HCT116 (cell line): ENCODE measurements at regions not wholly inside any gene's neighbourhood (a gene's known extent, or its start where the extent isn't known, plus 50 kb on each side); places are given as distances from the start of the nearest gene placed in this dataset.

Experiments
- ATAC-seq: fragments of 200-7000 bp; cut with Tn5 transposase; 2 replicates; pipeline ENCODE4 v1.9.1; 2020; ENCODE audit warnings: mild to moderate bottlenecking, moderate library complexity
- BruUV-seq: library from RNA; stranded (reverse); fragments of 400-500 nt; replicated peaks from 2 replicates; lab custom pipeline; 2021; lab: Mats Ljungman, UMichigan
- CTCF ChIA-PET: fragments of 300-600 bp; sonication (Branson Sonifier 250); formaldehyde crosslinking; loops from one replicate; lab custom pipeline; 2021; ENCODE audit warnings: antibody characterized with exemption; lab: Charles Lee
- POLR2A ChIA-PET: fragments of 300-600, 350-600 bp; sonication (Branson Sonifier 250); formaldehyde crosslinking; loops from one replicate; lab custom pipeline; 2021; ENCODE audit warnings: antibody characterized with exemption; lab: Charles Lee
- RAD21 ChIA-PET, 2 experiments: fragments of 300-600 bp; sonication (Branson Sonifier 250); formaldehyde crosslinking; loops; one replicate each; lab custom pipeline; 2023; ENCODE audit warnings: low total read pairs in 2 of 2; ENCODE audit not compliant: uncharacterized antibody in 2 of 2, unreplicated experiment in 2 of 2, low non-redundant PET in 1 of 2; lab: Charles Lee
- DNase-seq: peaks from one replicate; pipeline ENCODE4 v3.0.0-alpha.2; 2010; ENCODE audit warnings: low read depth, low spot score
- H2AFZ ChIP-seq: fragments of 200-600 bp; shearing (Covaris generic), sonication (generic); 2 replicates; pipeline ENCODE4 v1.6.1; 2017; ENCODE audit warnings: low read depth, mixed run types, mixed read lengths, antibody characterized with exemption, low read length; ENCODE audit not compliant: poor library complexity, severe bottlenecking
- H3K27ac ChIP-seq: 2 replicates; pipeline ENCODE4 v1.5.1; 2012; ENCODE audit warnings: low read depth, low read length
- H3K27me3 ChIP-seq: fragments of 200-600 bp; sonication (generic); 2 replicates; pipeline ENCODE4 v1.6.1; 2016; ENCODE audit warnings: mixed run types, low read length, mixed read lengths; ENCODE audit not compliant: insufficient read depth
- H3K36me3 ChIP-seq, 2 experiments: fragments of 200-500 bp in 1 of 2; fragments of 200-600 bp in 1 of 2; sonication (Bioruptor generic) in 1 of 2; sonication (generic) in 1 of 2; 2 replicates each; pipeline versions ENCODE4 v1.5.1 to v1.6.1; 2014 to 2016; ENCODE audit warnings: low read length in 2 of 2, inconsistent platforms in 1 of 2, mixed read lengths in 1 of 2, mixed run types in 1 of 2; ENCODE audit not compliant: insufficient read depth in 2 of 2, control insufficient read depth in 1 of 2
- H3K4me1 ChIP-seq, 2 experiments: fragments of 200-600 bp in 1 of 2; sonication (generic) in 1 of 2; 2 replicates each; pipeline versions ENCODE4 v1.5.1 to v1.6.1; 2012 to 2017; ENCODE audit warnings: low read length in 2 of 2, inconsistent platforms in 1 of 2, mild to moderate bottlenecking in 1 of 2, mixed read lengths in 1 of 2, mixed run types in 1 of 2, moderate library complexity in 1 of 2; ENCODE audit not compliant: insufficient read depth in 2 of 2, control insufficient read depth in 1 of 2
- H3K4me2 ChIP-seq: fragments of 200-600 bp; sonication (generic); 2 replicates; pipeline ENCODE4 v1.6.1; 2017; ENCODE audit warnings: mixed run types, low read length, mixed read lengths
- H3K4me3 ChIP-seq, 2 experiments: fragments of 200-600 bp in 1 of 2; sonication (generic) in 1 of 2; replicated peaks in 1 of 2; 2 replicates each; pipeline ENCODE4 v1.5.1; 2011 to 2016; ENCODE audit warnings: low read length in 2 of 2, control low read depth in 1 of 2, low read depth in 1 of 2, mild to moderate bottlenecking in 1 of 2, mixed read lengths in 1 of 2, mixed run types in 1 of 2
- H3K79me2 ChIP-seq: fragments of 200-600 bp; sonication (generic); 2 replicates; pipeline ENCODE4 v1.6.1; 2017; ENCODE audit warnings: mild to moderate bottlenecking, mixed run types, low read length, moderate library complexity, mixed read lengths; ENCODE audit not compliant: insufficient read depth
- H3K9ac ChIP-seq: fragments of 200-600 bp; sonication (generic); 2 replicates; pipeline ENCODE4 v1.6.1; 2016; ENCODE audit warnings: low read length, mixed read lengths
- H3K9me2 ChIP-seq: fragments of 200-600 bp; sonication (generic), shearing (Covaris generic); 2 replicates; pipeline ENCODE4 v1.6.1; 2017; ENCODE audit warnings: mixed run types, mild to moderate bottlenecking, moderate library complexity; ENCODE audit not compliant: insufficient read depth
- H3K9me3 ChIP-seq, 2 experiments: fragments of 200-500 bp in 1 of 2; fragments of 200-600 bp in 1 of 2; sonication (Bioruptor generic) in 1 of 2; sonication (generic) in 1 of 2; 2 replicates each; pipeline ENCODE4 v1.6.1; 2014 to 2017; ENCODE audit warnings: low read length in 2 of 2, mixed read lengths in 2 of 2, inconsistent platforms in 1 of 2, low read depth in 1 of 2, mild to moderate bottlenecking in 1 of 2, mixed run types in 1 of 2, moderate library complexity in 1 of 2; ENCODE audit not compliant: control insufficient read depth in 1 of 2, insufficient read depth in 1 of 2
- H4K20me1 ChIP-seq: fragments of 200-600 bp; sonication (generic), shearing (Covaris generic); 2 replicates; pipeline ENCODE4 v1.6.1; 2017; ENCODE audit warnings: mixed run types, mild to moderate bottlenecking, moderate library complexity; ENCODE audit not compliant: insufficient read depth
- ATF3 ChIP-seq: IDR thresholded peaks from 2 replicates; pipeline ENCODE4 v1.6.1; 2012
- CBX3 ChIP-seq: IDR thresholded peaks from 2 replicates; pipeline ENCODE4 v1.6.1; 2012; ENCODE audit warnings: low read depth
- EGR1 ChIP-seq: IDR thresholded peaks from 2 replicates; pipeline ENCODE4 v1.6.1; 2012; ENCODE audit warnings: low read depth
- ELF1 ChIP-seq: IDR thresholded peaks from 2 replicates; pipeline ENCODE4 v1.6.1; 2012; ENCODE audit warnings: low read depth, borderline replicate concordance
- EZH2phosphoT487 ChIP-seq: fragments of 200-600 bp; IDR thresholded peaks from 2 replicates; pipeline ENCODE4 v1.6.1; 2018; ENCODE audit warnings: antibody characterized with exemption, borderline replicate concordance
- RAD21 ChIP-seq: IDR thresholded peaks from 2 replicates; pipeline ENCODE4 v1.6.1; 2012; ENCODE audit warnings: low read depth, mild to moderate bottlenecking
- SIN3A ChIP-seq: IDR thresholded peaks from 2 replicates; pipeline ENCODE4 v1.6.1; 2012; ENCODE audit warnings: low read depth
- SRF ChIP-seq: IDR thresholded peaks from 2 replicates; pipeline ENCODE4 v1.6.1; 2012; ENCODE audit warnings: low read depth
- YY1 ChIP-seq: IDR thresholded peaks from 2 replicates; pipeline ENCODE4 v1.6.1; 2011; ENCODE audit warnings: low read length, low read depth, moderate library complexity, mild to moderate bottlenecking; ENCODE audit not compliant: insufficient replicate concordance; ENCODE audit errors: extremely low read depth
- ZNF274 ChIP-seq: fragments of 200-500 bp; sonication (Bioruptor generic); IDR thresholded peaks from 2 replicates; pipeline ENCODE4 v1.6.1; 2014; ENCODE audit warnings: mild to moderate bottlenecking, low read depth, low read length, inconsistent platforms
- intact Hi-C: fragments of 100-400 bp; cut with micrococcal nuclease; formaldehyde crosslinking; loops from 2 replicates; pipeline ENCODE4 v1.10.0; 2022
- TF ChIP-seq, protein P1 (sequence below): IDR thresholded peaks from 2 replicates; pipeline ENCODE4 v1.6.1; 2012
- TF ChIP-seq, protein P2 (sequence below): IDR thresholded peaks from 2 replicates; pipeline ENCODE4 v1.6.1; 2011; ENCODE audit warnings: mild to moderate bottlenecking, low read length, moderate library complexity; ENCODE audit not compliant: insufficient replicate concordance; ENCODE audit errors: extremely low read depth

DNA sequence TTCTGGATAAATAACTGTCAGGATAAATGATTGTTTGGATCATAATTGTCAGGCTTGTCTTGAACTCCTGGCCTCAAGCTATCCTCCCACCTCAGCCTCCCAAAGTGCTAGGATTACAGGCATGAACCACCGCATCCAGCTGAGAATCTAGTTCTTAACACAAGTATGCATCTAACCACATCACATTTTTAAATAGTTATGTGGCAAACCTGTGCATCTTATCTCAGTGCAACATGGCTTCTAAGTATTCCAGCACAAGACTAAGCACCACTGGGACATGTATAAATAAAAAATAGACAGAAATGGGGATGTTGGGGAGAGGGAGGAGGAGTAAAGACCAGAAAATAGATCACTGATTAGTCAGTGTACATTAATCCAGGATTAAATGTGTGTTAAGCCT lies 74.7 kb upstream of the TBL1X start:
- BruUV-seq: no TSS peak
- no peaks in the 10 kb centered on the region for H3K9me2 ChIP-seq
- H2AFZ ChIP-seq: no peak overlapping the region
- intact Hi-C loops: no loop called here
- TF ChIP-seq ZNF274 (no peak), SIN3A (no peak), ATF3 (no peak), EZH2phosphoT487 (no peak), YY1 (no peak), RAD21 (no peak), CBX3 (no peak), ELF1 (no peak), EGR1 (no peak), SRF (no peak)
- TF ChIP-seq, protein P1, sequence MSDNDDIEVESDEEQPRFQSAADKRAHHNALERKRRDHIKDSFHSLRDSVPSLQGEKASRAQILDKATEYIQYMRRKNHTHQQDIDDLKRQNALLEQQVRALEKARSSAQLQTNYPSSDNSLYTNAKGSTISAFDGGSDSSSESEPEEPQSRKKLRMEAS: no peak
- TF ChIP-seq, protein P2, sequence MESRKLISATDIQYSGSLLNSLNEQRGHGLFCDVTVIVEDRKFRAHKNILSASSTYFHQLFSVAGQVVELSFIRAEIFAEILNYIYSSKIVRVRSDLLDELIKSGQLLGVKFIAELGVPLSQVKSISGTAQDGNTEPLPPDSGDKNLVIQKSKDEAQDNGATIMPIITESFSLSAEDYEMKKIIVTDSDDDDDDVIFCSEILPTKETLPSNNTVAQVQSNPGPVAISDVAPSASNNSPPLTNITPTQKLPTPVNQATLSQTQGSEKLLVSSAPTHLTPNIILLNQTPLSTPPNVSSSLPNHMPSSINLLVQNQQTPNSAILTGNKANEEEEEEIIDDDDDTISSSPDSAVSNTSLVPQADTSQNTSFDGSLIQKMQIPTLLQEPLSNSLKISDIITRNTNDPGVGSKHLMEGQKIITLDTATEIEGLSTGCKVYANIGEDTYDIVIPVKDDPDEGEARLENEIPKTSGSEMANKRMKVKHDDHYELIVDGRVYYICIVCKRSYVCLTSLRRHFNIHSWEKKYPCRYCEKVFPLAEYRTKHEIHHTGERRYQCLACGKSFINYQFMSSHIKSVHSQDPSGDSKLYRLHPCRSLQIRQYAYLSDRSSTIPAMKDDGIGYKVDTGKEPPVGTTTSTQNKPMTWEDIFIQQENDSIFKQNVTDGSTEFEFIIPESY: no peak
- H3K4me2 ChIP-seq: no peak overlapping the region
- POLR2A ChIA-PET: no interaction called here
- no peak overlapping the region for H3K27ac ChIP-seq
- no peaks in the 10 kb centered on the region for H3K27me3 ChIP-seq
- ATAC-seq (no peak), DNase-seq (no peak)
- H3K4me3 ChIP-seq: no peak overlapping the region
- no peaks in the 10 kb centered on the region for H3K4me1 ChIP-seq
- CTCF ChIA-PET: no interaction called here
- no peaks in the 10 kb centered on the region for H3K9me3 ChIP-seq
- no peaks in the 10 kb centered on the region for H4K20me1 ChIP-seq
- RAD21 ChIA-PET: no interaction called here
- H3K36me3 ChIP-seq: no peaks in the 10 kb centered on the region
- H3K79me2 ChIP-seq: no peaks in the 10 kb centered on the region
- H3K9ac ChIP-seq: no peak overlapping the region
